RWPE1 (cell line): ENCODE measurements at regions not wholly inside any gene's neighbourhood (a gene's known extent, or its start where the extent isn't known, plus 50 kb on each side); places are given as distances from the start of the nearest gene placed in this dataset.

ENCODE experiments used
- CTCF ChIA-PET: fragments of 350-600 bp; sonication (Branson Sonifier 250); formaldehyde crosslinking; extraction: SDS; loops from one replicate; lab custom pipeline; 2021; lab: Yijun Ruan, JAX
- POLR2A ChIA-PET: fragments of 400-600 bp; formaldehyde crosslinking; extraction: SDS; loops from one replicate; lab custom pipeline; 2020; ENCODE audit warnings: antibody characterized with exemption; ENCODE audit not compliant: low non-redundant PET; lab: Yijun Ruan, JAX
- DNase-seq: peaks from one replicate; pipeline ENCODE4 v3.0.0; 2012; ENCODE audit warnings: low spot score
- H3K27ac ChIP-seq: fragments of 450-650 bp; 2 replicates; pipeline ENCODE4 v1.5.1; 2017
- CTCF ChIP-seq: fragments of 450-650 bp; conservative IDR thresholded peaks from 2 replicates; pipeline ENCODE4 v1.5.1; 2017; ENCODE audit warnings: low read depth, mild to moderate bottlenecking

- TF ChIP-seq CTCF = no peak
- no peak for DNase-seq
- no peak overlapping the region for H3K27ac ChIP-seq
- POLR2A ChIA-PET = no interaction called here
- CTCF ChIA-PET = no interaction called here
Observed at GRCh38 chr12:86349196-86349595, 93.0 kb upstream of the MGAT4C start.

GRCh38 chr12:86333955-86334522, 77.8 kb upstream of the MGAT4C start:
- ChIA-PET CTCF (no interaction called here), POLR2A (no interaction called here)
- no peak for DNase-seq
- TF ChIP-seq CTCF = no peak
- no peak overlapping the region for H3K27ac ChIP-seq

GRCh38 chr12:86331457-86331856, 75.3 kb upstream of the MGAT4C start:
- TF ChIP-seq CTCF = no peak
- POLR2A ChIA-PET = no interaction called here
- CTCF ChIA-PET = no interaction called here

GRCh38 chr12:86331012-86331411, 74.8 kb upstream of the MGAT4C start:
- POLR2A ChIA-PET = no interaction called here
- CTCF ChIA-PET = no interaction called here
- H3K27ac ChIP-seq = no peak overlapping the region
- no peak for DNase-seq
- no peak for TF ChIP-seq CTCF

More at GRCh38 chr12:86331457-86331856, 75.3 kb upstream of the MGAT4C start:
- DNase-seq = no peak
- no peak overlapping the region for H3K27ac ChIP-seq

GRCh38 chr12:86312232-86312631, 56.0 kb upstream of the MGAT4C start:
- CTCF ChIA-PET = interaction anchor here (0.6 kb wide), 1 partner anchor 621 kb away, joined by 3 read pairs; no protein-coding TSS in a partner anchor
- H3K27ac ChIP-seq = no peak overlapping the region
- DNase-seq = no peak
- POLR2A ChIA-PET = no interaction called here
- TF ChIP-seq CTCF = no peak
